Thyroid gland (tissue), 4 donors: ENCODE measurements at regions not wholly inside any gene's neighbourhood (a gene's known extent, or its start where the extent isn't known, plus 50 kb on each side); places are given as distances from the start of the nearest gene placed in this dataset.

ENCODE experiments used
- DNase-seq, 2 donors: peaks; one replicate each; pipeline ENCODE4 v3.0.0-alpha.2; 2019
- H3K27ac ChIP-seq, 3 donors: fragments of 200-600 bp; sonication (generic); 1 replicate in 2 of 3; 2 replicates in 1 of 3; pipeline ENCODE4 v1.5.1; 2016 to 2019; ENCODE audit warnings: mild to moderate bottlenecking in 1 of 3, moderate library complexity in 1 of 3
- H3K27me3 ChIP-seq: fragments of 200-600 bp; sonication (generic); one replicate; pipeline ENCODE4 v1.5.1; 2019
- H3K36me3 ChIP-seq, 2 donors: fragments of 200-600 bp; sonication (generic); one replicate each; pipeline ENCODE4 v1.5.1; 2016 to 2019
- H3K4me1 ChIP-seq, 2 donors: fragments of 200-600 bp; sonication (generic); one replicate each; pipeline ENCODE4 v1.5.1; 2017 to 2019
- H3K4me3 ChIP-seq, 3 donors: fragments of 200-600 bp; sonication (generic); replicated peaks in 1 of 3; 1 replicate in 2 of 3; 2 replicates in 1 of 3; pipeline ENCODE4 v1.5.1; 2016; ENCODE audit warnings: mild to moderate bottlenecking in 1 of 3
- H3K9me3 ChIP-seq: fragments of 200-600 bp; sonication (generic); one replicate; pipeline ENCODE4 v1.5.1; 2017
- POLR2A ChIP-seq, 2 donors: fragments of 450-650 bp; IDR thresholded peaks; one replicate each; pipeline ENCODE4 v1.6.1; 2017; ENCODE audit warnings: antibody characterized with exemption in 2 of 2, mild to moderate bottlenecking in 2 of 2, moderate library complexity in 1 of 2
- WGBS, 2 donors: methylation state at CpG; one replicate each; pipeline ENCODE4 v1.1.5; 2017; 5-methylcytosine and 5-hydroxymethylcytosine counted together
- intact Hi-C: fragments of 100-400 bp; cut with DNase I; formaldehyde crosslinking; loops from one replicate; pipeline ENCODE4 v1.15.1; 2023
- TF ChIP-seq, protein P1 (sequence below), 6 experiments: fragments of 200-600 bp in 3 of 6; fragments of 450-650 bp in 3 of 6; sonication (generic) in 3 of 6; IDR thresholded peaks; one replicate each; pipeline ENCODE4 v1.5.1; 2016 to 2019; ENCODE audit warnings: antibody characterized with exemption in 6 of 6, mild to moderate bottlenecking in 2 of 6, inconsistent platforms in 1 of 6, moderate library complexity in 1 of 6

DNA sequence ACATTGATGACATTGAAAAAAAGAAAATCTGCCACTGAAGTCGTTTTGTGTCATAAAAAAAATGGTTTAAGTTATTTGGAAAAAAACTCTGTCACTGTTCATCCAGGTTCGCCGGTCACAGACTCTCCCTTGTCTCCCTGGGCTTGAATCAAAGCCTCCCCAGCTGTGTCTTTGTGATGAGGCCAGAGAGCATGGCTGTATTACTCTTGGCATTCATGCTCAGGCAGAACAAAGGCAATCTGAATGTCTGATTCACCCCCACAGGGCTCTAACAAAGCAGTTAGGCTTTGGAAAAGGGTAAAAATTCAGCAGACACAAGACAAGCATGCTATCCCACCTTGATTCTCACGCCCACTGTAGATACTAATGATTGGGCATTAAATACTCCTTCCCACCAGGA is 304.3 kb upstream of the PLD5 start:
- Histone ChIP-seq H3K4me3 (no peak overlapping the region), H3K9me3 (no peaks in the 10 kb centered on the region), H3K27me3 (no peaks in the 10 kb centered on the region), H3K27ac (no peak overlapping the region), H3K4me1 (no peaks in the 10 kb centered on the region), H3K36me3 (no peaks in the 10 kb centered on the region)
- no peak for DNase-seq
- intact Hi-C loops, result no loop called here
- WGBS, 2 donors, result 51 to 54% methylated on average over 4 of the region's 4 CpGs
- no peak for TF ChIP-seq POLR2A (IDR thresholded peaks at IDR 0.05)
- TF ChIP-seq, protein P1, sequence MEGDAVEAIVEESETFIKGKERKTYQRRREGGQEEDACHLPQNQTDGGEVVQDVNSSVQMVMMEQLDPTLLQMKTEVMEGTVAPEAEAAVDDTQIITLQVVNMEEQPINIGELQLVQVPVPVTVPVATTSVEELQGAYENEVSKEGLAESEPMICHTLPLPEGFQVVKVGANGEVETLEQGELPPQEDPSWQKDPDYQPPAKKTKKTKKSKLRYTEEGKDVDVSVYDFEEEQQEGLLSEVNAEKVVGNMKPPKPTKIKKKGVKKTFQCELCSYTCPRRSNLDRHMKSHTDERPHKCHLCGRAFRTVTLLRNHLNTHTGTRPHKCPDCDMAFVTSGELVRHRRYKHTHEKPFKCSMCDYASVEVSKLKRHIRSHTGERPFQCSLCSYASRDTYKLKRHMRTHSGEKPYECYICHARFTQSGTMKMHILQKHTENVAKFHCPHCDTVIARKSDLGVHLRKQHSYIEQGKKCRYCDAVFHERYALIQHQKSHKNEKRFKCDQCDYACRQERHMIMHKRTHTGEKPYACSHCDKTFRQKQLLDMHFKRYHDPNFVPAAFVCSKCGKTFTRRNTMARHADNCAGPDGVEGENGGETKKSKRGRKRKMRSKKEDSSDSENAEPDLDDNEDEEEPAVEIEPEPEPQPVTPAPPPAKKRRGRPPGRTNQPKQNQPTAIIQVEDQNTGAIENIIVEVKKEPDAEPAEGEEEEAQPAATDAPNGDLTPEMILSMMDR (IDR thresholded peaks at IDR 0.05), result no peak

DNA sequence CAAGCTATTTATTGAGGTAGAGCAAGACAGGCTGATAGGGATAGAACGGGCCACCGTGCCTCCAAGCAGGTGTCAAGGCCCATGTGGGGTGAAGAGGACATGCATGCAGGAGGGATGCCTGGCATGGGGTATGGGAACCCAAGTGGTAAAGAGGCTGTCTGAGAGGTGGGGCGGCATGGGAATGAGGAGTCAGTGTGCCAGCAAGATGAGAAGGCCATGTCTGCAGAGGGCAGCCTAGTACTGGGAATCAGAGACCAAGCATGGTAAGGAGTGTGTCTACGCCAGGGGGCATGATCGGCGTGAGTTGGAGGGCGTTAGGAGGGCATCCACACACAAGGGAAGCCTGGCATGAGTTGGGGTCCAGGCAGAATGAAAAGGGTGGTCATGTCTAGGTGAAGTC is 303.7 kb upstream of the PLD5 start:
- no peak for DNase-seq
- 81 to 82% methylated on average over 7 of the region's 7 CpGs for WGBS, 2 donors
- Histone ChIP-seq H3K27me3 (no peaks in the 10 kb centered on the region), H3K9me3 (no peaks in the 10 kb centered on the region), H3K4me1 (no peaks in the 10 kb centered on the region), H3K27ac (no peak overlapping the region), H3K36me3 (no peaks in the 10 kb centered on the region), H3K4me3 (no peak overlapping the region)
- intact Hi-C loops, result no loop called here
- TF ChIP-seq, protein P1 (IDR thresholded peaks at IDR 0.05), result no peak
- no peak for TF ChIP-seq POLR2A (IDR thresholded peaks at IDR 0.05)

DNA sequence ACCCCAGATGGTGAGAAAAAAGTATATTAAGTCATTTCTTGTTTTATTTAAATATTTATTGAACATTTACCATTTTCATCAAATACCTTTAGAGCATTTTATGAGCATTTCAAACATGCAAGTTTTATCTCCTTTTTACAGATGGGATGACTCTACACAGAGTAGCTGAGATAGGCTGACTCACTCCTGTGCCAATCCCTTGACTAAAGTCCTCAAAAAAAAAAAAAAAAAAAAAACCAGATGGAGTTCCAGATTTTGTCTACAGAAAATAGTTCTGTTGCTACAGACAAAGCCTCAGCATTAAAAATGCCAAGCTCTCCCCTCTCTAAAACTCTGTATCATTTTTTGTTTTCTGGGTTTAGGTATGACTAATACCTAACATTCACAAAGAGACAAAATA is 303.0 kb upstream of the PLD5 start:
- Histone ChIP-seq H3K27me3 (no peaks in the 10 kb centered on the region), H3K4me1 (no peaks in the 10 kb centered on the region), H3K27ac (no peak overlapping the region), H3K4me3 (no peak overlapping the region), H3K36me3 (no peaks in the 10 kb centered on the region), H3K9me3 (no peaks in the 10 kb centered on the region)
- TF ChIP-seq, protein P1 (IDR thresholded peaks at IDR 0.05), result no peak
- TF ChIP-seq POLR2A (IDR thresholded peaks at IDR 0.05), result no peak
- DNase-seq, result no peak
- intact Hi-C loops, result no loop called here

DNA sequence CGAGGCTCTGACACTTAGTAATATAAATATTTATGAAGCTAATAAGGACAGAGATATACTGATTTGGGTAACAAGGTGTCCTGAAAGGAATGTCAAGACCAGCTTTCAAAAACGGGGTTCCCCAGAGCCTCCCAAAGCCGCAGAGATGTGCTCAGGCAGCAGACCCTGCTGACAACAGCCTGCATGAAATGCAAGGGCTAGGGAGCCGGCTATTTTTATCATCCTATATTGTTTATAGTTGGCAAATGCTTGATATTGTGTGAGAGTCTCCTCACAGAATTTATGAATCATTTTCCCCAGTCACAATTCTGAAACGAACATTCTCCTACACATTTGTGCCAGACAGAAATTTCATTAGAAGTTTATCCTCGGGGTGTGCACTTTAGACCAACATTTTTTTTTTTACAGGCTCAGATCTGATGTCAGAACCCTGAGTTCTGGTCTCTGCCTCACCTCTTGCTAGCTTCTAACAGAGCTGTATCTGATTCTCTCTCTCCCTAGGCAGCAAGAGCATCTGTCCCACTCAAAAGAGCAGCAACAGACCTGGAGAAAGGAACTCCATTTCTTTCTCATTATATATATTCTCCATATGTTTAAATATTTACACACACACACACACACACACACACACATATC is 302.3 kb upstream of the PLD5 start:
- Histone ChIP-seq H3K9me3 (no peaks in the 10 kb centered on the region), H3K27ac (no peak overlapping the region), H3K36me3 (no peaks in the 10 kb centered on the region), H3K4me3 (no peak overlapping the region), H3K4me1 (no peaks in the 10 kb centered on the region), H3K27me3 (no peaks in the 10 kb centered on the region)
- no peak for DNase-seq
- intact Hi-C loops, result no loop called here
- TF ChIP-seq, protein P1 (IDR thresholded peaks at IDR 0.05), result no peak
- TF ChIP-seq POLR2A (IDR thresholded peaks at IDR 0.05), result no peak
- WGBS, 2 donors, result 47 to 60% methylated on average over 6 of the region's 6 CpGs

DNA sequence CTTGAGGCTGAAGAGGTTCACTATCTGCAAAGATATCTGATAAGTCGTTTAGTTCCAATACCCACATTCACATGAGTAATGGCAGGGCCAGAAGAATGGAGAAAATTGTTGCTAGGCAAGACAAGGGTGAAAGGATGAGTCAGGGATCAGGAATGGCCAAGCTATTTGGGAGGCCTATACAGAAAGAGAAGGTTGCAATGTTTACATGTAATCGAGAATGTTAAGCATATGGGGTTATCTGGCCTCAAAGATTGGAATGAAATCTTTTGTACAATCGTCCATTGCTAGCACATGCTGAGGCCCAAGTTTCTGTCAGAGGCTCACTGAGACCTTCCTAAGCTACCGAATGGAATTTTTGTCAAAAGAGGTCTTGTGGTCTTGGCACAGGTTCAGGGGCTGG is 299.9 kb upstream of the PLD5 start:
- no peak for DNase-seq
- H3K4me3 ChIP-seq, result no peak overlapping the region
- H3K9me3 ChIP-seq, result no peaks in the 10 kb centered on the region
- intact Hi-C loops, result no loop called here
- no peaks in the 10 kb centered on the region for H3K27me3 ChIP-seq
- TF ChIP-seq, protein P1 (IDR thresholded peaks at IDR 0.05), result no peak
- no peak for TF ChIP-seq POLR2A (IDR thresholded peaks at IDR 0.05)
- no peaks in the 10 kb centered on the region for H3K4me1 ChIP-seq
- WGBS, 2 donors, result 64 to 66% methylated on average over 4 of the region's 4 CpGs
- H3K27ac ChIP-seq, result no peak overlapping the region
- no peaks in the 10 kb centered on the region for H3K36me3 ChIP-seq
